ENCODE measurements at regions not wholly inside any gene's neighbourhood (a gene's known extent, or its start where the extent isn't known, plus 50 kb on each side); places are given as distances from the start of the nearest gene placed in this dataset.

- Histone ChIP-seq H3K9me3 (replicated peaks; ENCODE audit: control insufficient read depth, insufficient read depth, low read length) (no peaks in the 10 kb centered on the region), H2AFZ (ENCODE audit: low read depth, low read length) (no peak overlapping the region), H3K4me2 (ENCODE audit: insufficient read depth, low read length) (no peak overlapping the region), H3K36me3 (ENCODE audit: control insufficient read depth in 2 of 2, extremely low read depth in 1 of 2, insufficient read depth in 2 of 2, low read length in 2 of 2) (no peaks in the 10 kb centered on the region), H3K79me2 (ENCODE audit: control insufficient read depth, insufficient read depth, low read length) (no peaks in the 10 kb centered on the region), H3K27ac (ENCODE audit: insufficient read depth, low read depth, low read length) (no peak overlapping the region), H3K27me3 (ENCODE audit: control insufficient read depth in 2 of 2, insufficient read depth in 2 of 2, low read length in 2 of 2) (no peaks in the 10 kb centered on the region), H4K20me1 (replicated peaks; ENCODE audit: control insufficient read depth, extremely low read depth, insufficient read depth, low read length) (no peaks in the 10 kb centered on the region), H3K4me3 (replicated peaks in 1 of 3; ENCODE audit: insufficient read depth in 1 of 3, low read depth in 1 of 3, low read length in 3 of 3) (no peak overlapping the region), H3K4me1 (ENCODE audit: control insufficient read depth, extremely low read depth, insufficient read depth, low read length) (no peaks in the 10 kb centered on the region), H3K9me1 (replicated peaks; ENCODE audit: control insufficient read depth, extremely low read depth, insufficient read depth, low read length) (no peaks in the 10 kb centered on the region), H3K9ac (replicated peaks; ENCODE audit: extremely low read depth, insufficient read depth, low read length) (no peak overlapping the region)
- no TSS peak for BruUV-seq (replicated peaks)
- dilution Hi-C loops (cut with MboI; ENCODE audit: extremely low pct_ligation_motif_present, low sequenced_read_pairs) (no loop called here), intact Hi-C loops (cut with micrococcal nuclease) (no loop called here)
- POLR2A ChIA-PET: no interaction called here
- CTCF ChIA-PET: no interaction called here
- FAIRE-seq (no peak), DNase-seq (ENCODE audit: low read depth, low spot score) (no peak)
- TF ChIP-seq FOS (IDR thresholded peaks at IDR 0.05; ENCODE audit: borderline replicate concordance, insufficient read depth, low read length) (no peak), CTCF (IDR thresholded peaks at IDR 0.05; ENCODE audit: extremely low read depth in 1 of 2, insufficient read depth in 1 of 2, low read depth in 1 of 2, low read length in 2 of 2) (no peak), JUN (IDR thresholded peaks at IDR 0.05; ENCODE audit: borderline replicate concordance, insufficient read depth, insufficient read length, low read depth) (no peak), GATA2 (IDR thresholded peaks at IDR 0.05; ENCODE audit: insufficient read depth, insufficient read length, low read depth, low read length) (no peak), MAX (IDR thresholded peaks at IDR 0.05; ENCODE audit: insufficient read depth, insufficient read length) (no peak), POLR2A (IDR thresholded peaks at IDR 0.05; ENCODE audit: low read depth, low read length) (no peak), POLR2AphosphoS5 (IDR thresholded peaks at IDR 0.05; ENCODE audit: insufficient read depth, low read depth, low read length) (no peak), MYC (IDR thresholded peaks at IDR 0.05; ENCODE audit: low read depth, low read length) (no peak), EZH2 (IDR thresholded peaks at IDR 0.05; ENCODE audit: borderline replicate concordance, low read depth, low read length, severe bottlenecking) (no peak)
Observed at GRCh38 chr3:153036846-153037245, 125.2 kb upstream of the RAP2B start.
